ENCODE measurements at regions not wholly inside any gene's neighbourhood (a gene's known extent, or its start where the extent isn't known, plus 50 kb on each side); places are given as distances from the start of the nearest gene placed in this dataset.

DNA sequence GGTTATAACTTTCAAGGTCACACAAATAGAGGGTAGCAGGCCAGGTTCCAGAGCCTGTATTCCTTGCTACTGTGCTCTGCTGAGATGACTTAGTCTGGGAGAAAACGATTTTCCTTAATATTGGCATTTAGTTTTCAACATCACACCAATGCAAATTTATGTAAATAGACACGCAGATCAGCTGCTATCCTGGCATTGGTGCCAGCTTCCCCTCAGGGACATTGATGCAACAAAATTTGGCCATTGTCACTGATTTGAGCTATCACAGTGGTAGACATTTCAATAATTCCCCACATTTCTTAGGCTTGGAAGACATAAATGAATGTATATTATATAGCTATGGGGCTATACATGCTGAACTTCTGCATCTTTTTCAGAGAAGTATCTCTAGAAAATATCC, 71.6 kb upstream of the ASTN2 start:
- TF ChIP-seq, protein P1, sequence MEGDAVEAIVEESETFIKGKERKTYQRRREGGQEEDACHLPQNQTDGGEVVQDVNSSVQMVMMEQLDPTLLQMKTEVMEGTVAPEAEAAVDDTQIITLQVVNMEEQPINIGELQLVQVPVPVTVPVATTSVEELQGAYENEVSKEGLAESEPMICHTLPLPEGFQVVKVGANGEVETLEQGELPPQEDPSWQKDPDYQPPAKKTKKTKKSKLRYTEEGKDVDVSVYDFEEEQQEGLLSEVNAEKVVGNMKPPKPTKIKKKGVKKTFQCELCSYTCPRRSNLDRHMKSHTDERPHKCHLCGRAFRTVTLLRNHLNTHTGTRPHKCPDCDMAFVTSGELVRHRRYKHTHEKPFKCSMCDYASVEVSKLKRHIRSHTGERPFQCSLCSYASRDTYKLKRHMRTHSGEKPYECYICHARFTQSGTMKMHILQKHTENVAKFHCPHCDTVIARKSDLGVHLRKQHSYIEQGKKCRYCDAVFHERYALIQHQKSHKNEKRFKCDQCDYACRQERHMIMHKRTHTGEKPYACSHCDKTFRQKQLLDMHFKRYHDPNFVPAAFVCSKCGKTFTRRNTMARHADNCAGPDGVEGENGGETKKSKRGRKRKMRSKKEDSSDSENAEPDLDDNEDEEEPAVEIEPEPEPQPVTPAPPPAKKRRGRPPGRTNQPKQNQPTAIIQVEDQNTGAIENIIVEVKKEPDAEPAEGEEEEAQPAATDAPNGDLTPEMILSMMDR (conservative IDR thresholded peaks at IDR 0.05; ENCODE audit: low read length) = no peak
- no peak for TF ChIP-seq EZH2phosphoT487 (IDR thresholded peaks at IDR 0.05; ENCODE audit: borderline replicate concordance)
